ENCODE measurements at regions not wholly inside any gene's neighbourhood (a gene's known extent, or its start where the extent isn't known, plus 50 kb on each side); places are given as distances from the start of the nearest gene placed in this dataset.
A peak's percentile ranks its signal among the peaks of the same experiment; 100 is the strongest.

- TF ChIP-seq CTCF (IDR thresholded peaks at IDR 0.05; ENCODE audit: borderline replicate concordance), result no peak
- H3K36me3 ChIP-seq, result no peaks in the 10 kb centered on the region
- peaks cover 58% of the 10 kb centered on the region for H3K27me3 ChIP-seq (ENCODE audit: low read depth)
- H3K27ac ChIP-seq (replicated peaks), result no peak overlapping the region
- peaks cover 10% of the 10 kb centered on the region for H3K9me3 ChIP-seq (replicated peaks)
- DNase-seq, result no peak
- no peak overlapping the region for H3K4me3 ChIP-seq
- H3K4me1 ChIP-seq, result no peaks in the 10 kb centered on the region
- intact Hi-C loops (cut with micrococcal nuclease), result no loop called here
These were observed 55.9 kb upstream of the DIO3 start for GRCh38 chr14:101505236-101505970.

GRCh38 chr14:101506211-101506925 is 54.9 kb upstream of the DIO3 start:
- Histone ChIP-seq H3K4me3 (no peak overlapping the region), H3K9me3 (replicated peaks) (peaks cover 10% of the 10 kb centered on the region)
- no peak for DNase-seq

GRCh38 chr14:101506926-101507835 is 54.1 kb upstream of the DIO3 start:
- Histone ChIP-seq H3K36me3 (no peaks in the 10 kb centered on the region), H3K27me3 (ENCODE audit: low read depth) (peaks cover 41% of the 10 kb centered on the region), H3K4me1 (no peaks in the 10 kb centered on the region), H3K9me3 (replicated peaks) (peaks cover 10% of the 10 kb centered on the region), H3K27ac (replicated peaks) (no peak overlapping the region), H3K4me3 (no peak overlapping the region)
- intact Hi-C loops (cut with micrococcal nuclease), result no loop called here
- DNase-seq, result peak; percentile 12
- TF ChIP-seq CTCF (IDR thresholded peaks at IDR 0.05; ENCODE audit: borderline replicate concordance), result no peak

More at GRCh38 chr14:101506211-101506925, 54.9 kb upstream of the DIO3 start:
- Histone ChIP-seq H3K36me3 (no peaks in the 10 kb centered on the region), H3K4me1 (no peaks in the 10 kb centered on the region), H3K27me3 (ENCODE audit: low read depth) (peaks cover 49% of the 10 kb centered on the region), H3K27ac (replicated peaks) (no peak overlapping the region)
- intact Hi-C loops (cut with micrococcal nuclease), result no loop called here
- TF ChIP-seq CTCF (IDR thresholded peaks at IDR 0.05; ENCODE audit: borderline replicate concordance), result no peak

- H3K27ac ChIP-seq (replicated peaks), result no peak overlapping the region
- intact Hi-C loops (cut with micrococcal nuclease), result no loop called here
- peaks cover 35% of the 10 kb centered on the region for H3K27me3 ChIP-seq (ENCODE audit: low read depth)
- H3K4me1 ChIP-seq, result no peaks in the 10 kb centered on the region
- H3K4me3 ChIP-seq, result no peak overlapping the region
- H3K9me3 ChIP-seq (replicated peaks), result peaks cover 10% of the 10 kb centered on the region
- H3K36me3 ChIP-seq, result no peaks in the 10 kb centered on the region
- no peak for TF ChIP-seq CTCF (IDR thresholded peaks at IDR 0.05; ENCODE audit: borderline replicate concordance)
- no peak for DNase-seq
These were observed 53.5 kb upstream of the DIO3 start for GRCh38 chr14:101507836-101508150.

- Histone ChIP-seq H3K9me3 (replicated peaks) (peaks cover 7% of the 10 kb centered on the region), H3K27me3 (ENCODE audit: low read depth) (peaks cover 29% of the 10 kb centered on the region), H3K4me3 (no peak overlapping the region), H3K4me1 (no peaks in the 10 kb centered on the region), H3K27ac (replicated peaks) (no peak overlapping the region), H3K36me3 (no peaks in the 10 kb centered on the region)
- no peak for TF ChIP-seq CTCF (IDR thresholded peaks at IDR 0.05; ENCODE audit: borderline replicate concordance)
- intact Hi-C loops (cut with micrococcal nuclease), result no loop called here
- DNase-seq, result peak; percentile 8
These were observed 52.9 kb upstream of the DIO3 start for GRCh38 chr14:101508196-101508947.
